Body of pancreas (tissue), 4 donors: ENCODE measurements at regions not wholly inside any gene's neighbourhood (a gene's known extent, or its start where the extent isn't known, plus 50 kb on each side); places are given as distances from the start of the nearest gene placed in this dataset.

Experiments used
- ATAC-seq: fragments of 150-250 bp; one replicate; pipeline ENCODE4 v1.9.1; 2016
- DNase-seq, 4 donors: peaks; one replicate each; pipeline ENCODE4 v3.0.0-alpha.2; 2019
- H3K27ac ChIP-seq, 4 donors: fragments of 200-600 bp; sonication (generic); 1 replicate in 3 of 4; 2 replicates in 1 of 4; pipeline versions ENCODE4 v1.5.1 to v1.6.1; 2016 to 2019; ENCODE audit warnings: mild to moderate bottlenecking in 1 of 4, mixed read lengths in 1 of 4, moderate library complexity in 1 of 4
- H3K27me3 ChIP-seq, 2 donors: fragments of 200-600 bp; sonication (generic); one replicate each; pipeline ENCODE4 v1.6.0; 2016; ENCODE audit warnings: mild to moderate bottlenecking in 1 of 2
- H3K36me3 ChIP-seq, 2 donors: fragments of 200-600 bp; sonication (generic); replicated peaks in 1 of 2; 2 replicates each; pipeline ENCODE4 v1.5.1; 2016; ENCODE audit warnings: low read depth in 2 of 2; ENCODE audit not compliant: insufficient read depth in 1 of 2
- H3K4me1 ChIP-seq: fragments of 200-600 bp; sonication (generic); one replicate; pipeline ENCODE4 v1.6.0; 2016
- H3K4me3 ChIP-seq, 2 donors: fragments of 200-600 bp; sonication (generic); 1 replicate in 1 of 2; 2 replicates in 1 of 2; pipeline ENCODE4 v1.5.1; 2016 to 2019
- H3K9me3 ChIP-seq, 3 donors: fragments of 200-600 bp; sonication (generic); 1 replicate in 2 of 3; 2 replicates in 1 of 3; pipeline ENCODE4 v1.5.1; 2016
- CTCF ChIP-seq, 7 experiments: fragments of 450-650 bp in 4 of 7; fragments of 200-600 bp in 3 of 7; sonication (generic) in 3 of 7; IDR thresholded peaks; one replicate each; pipeline ENCODE4 v1.5.1; 2016 to 2019; ENCODE audit warnings: antibody characterized with exemption in 7 of 7
- POLR2A ChIP-seq, 3 donors: fragments of 450-650 bp; IDR thresholded peaks; one replicate each; pipeline ENCODE4 v1.6.1; 2016; ENCODE audit warnings: antibody characterized with exemption in 3 of 3, mild to moderate bottlenecking in 2 of 3
- WGBS, 2 donors: methylation state at CpG; one replicate each; pipeline ENCODE4 v1.1.5; 2017; 5-methylcytosine and 5-hydroxymethylcytosine counted together
- intact Hi-C: fragments of 100-400 bp; cut with DNase I; formaldehyde crosslinking; loops from one replicate; pipeline ENCODE4 v1.15.1; 2023

DNA sequence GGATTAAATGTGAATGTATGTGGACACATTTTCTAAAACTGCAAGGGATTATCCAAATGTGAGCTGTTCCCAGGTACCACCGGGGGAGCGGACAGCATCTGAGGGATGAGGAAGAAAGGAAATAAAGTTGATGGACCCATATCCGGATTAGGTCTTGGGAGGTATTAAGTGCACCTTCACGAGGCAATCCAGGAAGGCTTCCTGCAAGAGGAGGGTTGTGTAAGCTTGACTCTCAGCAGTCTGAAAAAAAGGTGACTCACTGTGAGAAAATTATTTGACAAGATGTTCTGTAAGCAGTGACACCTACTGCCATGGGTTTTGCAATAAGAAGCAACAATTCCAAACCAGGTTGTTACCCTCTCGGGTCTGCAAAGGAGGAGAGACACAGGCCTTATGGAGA is 55.0 kb upstream of the LRFN2 start:
- H3K4me1 ChIP-seq, result no peaks in the 10 kb centered on the region
- no peaks in the 10 kb centered on the region for H3K9me3 ChIP-seq
- DNase-seq (no peak), ATAC-seq (no peak)
- no peak overlapping the region for H3K4me3 ChIP-seq
- 85 to 89% methylated on average over 5 of the region's 5 CpGs for WGBS, 2 donors
- H3K27me3 ChIP-seq, result no peaks in the 10 kb centered on the region
- no peak overlapping the region for H3K27ac ChIP-seq
- TF ChIP-seq CTCF (IDR thresholded peaks at IDR 0.05) (no peak), POLR2A (IDR thresholded peaks at IDR 0.05) (no peak)
- no peaks in the 10 kb centered on the region for H3K36me3 ChIP-seq
- intact Hi-C loops, result no loop called here

GRCh38 chr6:40640599-40641227 is 53.5 kb upstream of the LRFN2 start:
- DNase-seq, result peak in 2 of 4 donors; percentile 6

More at GRCh38 chr6:40640599-40641227, 53.5 kb upstream of the LRFN2 start:
- 25 to 40% methylated on average over 16 of the region's 16 CpGs for WGBS, 2 donors
- TF ChIP-seq POLR2A (IDR thresholded peaks at IDR 0.05) (no peak), CTCF (IDR thresholded peaks at IDR 0.05) (no peak)
- Histone ChIP-seq H3K4me3 (no peak overlapping the region), H3K27ac (no peak overlapping the region), H3K36me3 (no peaks in the 10 kb centered on the region), H3K27me3 (no peaks in the 10 kb centered on the region), H3K9me3 (no peaks in the 10 kb centered on the region), H3K4me1 (no peaks in the 10 kb centered on the region)
- no peak for ATAC-seq
- intact Hi-C loops, result no loop called here
